AG09309 (cell line): ENCODE measurements at regions not wholly inside any gene's neighbourhood (a gene's known extent, or its start where the extent isn't known, plus 50 kb on each side); places are given as distances from the start of the nearest gene placed in this dataset.

Source experiments
- DNase-seq: peaks from one replicate; pipeline ENCODE4 v3.0.0-alpha.2; 2010; ENCODE audit warnings: low read depth
- H3K4me3 ChIP-seq: 2 replicates; pipeline ENCODE4 v1.5.1; 2011; ENCODE audit warnings: mild to moderate bottlenecking, low read depth, low read length, moderate library complexity; ENCODE audit not compliant: control insufficient read depth
- CTCF ChIP-seq: IDR thresholded peaks from 2 replicates; pipeline ENCODE4 v1.5.1; 2011; ENCODE audit warnings: mild to moderate bottlenecking, low read depth, low read length, inconsistent platforms; ENCODE audit not compliant: insufficient read depth, control insufficient read depth; ENCODE audit errors: missing control alignments

GRCh38 chr4:95959633-95960032 is 119.7 kb downstream of the PDHA2 start:
- no peak for DNase-seq
- TF ChIP-seq CTCF: no peak
- H3K4me3 ChIP-seq: no peak overlapping the region

GRCh38 chr4:95963456-95963855 is 123.6 kb downstream of the PDHA2 start:
- TF ChIP-seq CTCF: no peak
- H3K4me3 ChIP-seq: no peak overlapping the region
- DNase-seq: no peak

GRCh38 chr4:95979961-95980876 is 140.3 kb downstream of the PDHA2 start:
- no peak overlapping the region for H3K4me3 ChIP-seq
- TF ChIP-seq CTCF: no peak
- DNase-seq: no peak

GRCh38 chr4:95980877-95981360 is 141.0 kb downstream of the PDHA2 start:
- TF ChIP-seq CTCF: no peak
- H3K4me3 ChIP-seq: no peak overlapping the region

GRCh38 chr4:95981591-95981990 is 141.7 kb downstream of the PDHA2 start:
- no peak for DNase-seq
- no peak for TF ChIP-seq CTCF
- H3K4me3 ChIP-seq: no peak overlapping the region

More at GRCh38 chr4:95980877-95981360, 141.0 kb downstream of the PDHA2 start:
- no peak for DNase-seq

- no peak for TF ChIP-seq CTCF
- H3K4me3 ChIP-seq: no peak overlapping the region
- DNase-seq: no peak
These were observed 142.6 kb downstream of the PDHA2 start for GRCh38 chr4:95982516-95982915.

- no peak for TF ChIP-seq CTCF
- H3K4me3 ChIP-seq: no peak overlapping the region
- no peak for DNase-seq
These were observed 144.2 kb downstream of the PDHA2 start for GRCh38 chr4:95984081-95984480.
